Spleen (tissue), 7 donors: ENCODE measurements at regions not wholly inside any gene's neighbourhood (a gene's known extent, or its start where the extent isn't known, plus 50 kb on each side); places are given as distances from the start of the nearest gene placed in this dataset.

Source experiments
- CTCF ChIP-seq, 11 experiments: fragments of 200-600 bp in 7 of 11; fragments of 450-650 bp in 4 of 11; sonication (generic) in 4 of 11; IDR thresholded peaks in 8 of 11; conservative IDR thresholded peaks in 3 of 11; 1 replicate in 7 of 11; 2 replicates in 4 of 11; pipeline versions ENCODE4 v1.4.0 to v1.8.0; 2016 to 2021; ENCODE audit warnings: antibody characterized with exemption in 11 of 11, inconsistent platforms in 4 of 11, mild to moderate bottlenecking in 1 of 11
- POLR2A ChIP-seq, 3 donors: fragments of 450-650 bp; IDR thresholded peaks; one replicate each; pipeline ENCODE4 v1.5.1; 2017; ENCODE audit warnings: antibody characterized with exemption in 3 of 3, mild to moderate bottlenecking in 1 of 3
- POLR2AphosphoS5 ChIP-seq, 3 donors: sonication (generic); formaldehyde crosslinking; IDR thresholded peaks; one replicate each; pipeline ENCODE4 v1.5.1; 2017; ENCODE audit warnings: antibody characterized with exemption in 3 of 3
- donor health status: DM: no; HTN: no; CAD: no; lungs with moderate emphysema.
- donor health status: DM: no; HTN: no; CAD: no.
- donor health status: DM: no; HTN: no; CAD: no.

GRCh38 chr2:83386549-83386948 lies 1072.5 kb downstream of the SUCLG1 start:
- TF ChIP-seq CTCF (IDR thresholded peaks at IDR 0.05 in 8 of 11, conservative IDR thresholded peaks at IDR 0.05 in 3 of 11): no peak
- TF ChIP-seq POLR2A (IDR thresholded peaks at IDR 0.05): no peak
- no peak for TF ChIP-seq POLR2AphosphoS5 (IDR thresholded peaks at IDR 0.05)
